ENCODE measurements at regions not wholly inside any gene's neighbourhood (a gene's known extent, or its start where the extent isn't known, plus 50 kb on each side); places are given as distances from the start of the nearest gene placed in this dataset.

DNA sequence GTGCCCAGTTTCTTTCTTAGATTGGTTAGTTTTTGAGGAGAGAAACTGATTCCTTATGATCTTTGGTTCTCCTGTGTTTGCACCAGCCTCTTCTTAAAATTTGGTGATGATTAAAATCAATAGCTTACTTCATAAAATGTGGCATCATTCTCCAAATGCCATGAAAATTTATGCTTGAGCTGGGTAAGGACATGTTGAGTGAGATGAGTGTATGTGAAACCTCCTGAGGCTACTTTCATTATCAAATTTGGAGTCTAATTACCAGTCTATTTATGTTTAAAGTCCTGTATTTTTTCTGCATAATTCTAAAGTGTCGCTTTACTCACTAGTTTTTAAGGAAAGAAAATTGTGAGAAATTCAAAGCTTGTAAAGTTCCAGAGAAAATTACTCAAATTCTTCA, 102.1 kb downstream of the DIPK2A start:
- TF ChIP-seq, protein P1, sequence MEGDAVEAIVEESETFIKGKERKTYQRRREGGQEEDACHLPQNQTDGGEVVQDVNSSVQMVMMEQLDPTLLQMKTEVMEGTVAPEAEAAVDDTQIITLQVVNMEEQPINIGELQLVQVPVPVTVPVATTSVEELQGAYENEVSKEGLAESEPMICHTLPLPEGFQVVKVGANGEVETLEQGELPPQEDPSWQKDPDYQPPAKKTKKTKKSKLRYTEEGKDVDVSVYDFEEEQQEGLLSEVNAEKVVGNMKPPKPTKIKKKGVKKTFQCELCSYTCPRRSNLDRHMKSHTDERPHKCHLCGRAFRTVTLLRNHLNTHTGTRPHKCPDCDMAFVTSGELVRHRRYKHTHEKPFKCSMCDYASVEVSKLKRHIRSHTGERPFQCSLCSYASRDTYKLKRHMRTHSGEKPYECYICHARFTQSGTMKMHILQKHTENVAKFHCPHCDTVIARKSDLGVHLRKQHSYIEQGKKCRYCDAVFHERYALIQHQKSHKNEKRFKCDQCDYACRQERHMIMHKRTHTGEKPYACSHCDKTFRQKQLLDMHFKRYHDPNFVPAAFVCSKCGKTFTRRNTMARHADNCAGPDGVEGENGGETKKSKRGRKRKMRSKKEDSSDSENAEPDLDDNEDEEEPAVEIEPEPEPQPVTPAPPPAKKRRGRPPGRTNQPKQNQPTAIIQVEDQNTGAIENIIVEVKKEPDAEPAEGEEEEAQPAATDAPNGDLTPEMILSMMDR (IDR thresholded peaks at IDR 0.05), result no peak
- no peak for TF ChIP-seq POLR2A (IDR thresholded peaks at IDR 0.05)
